H4 (cell line): ENCODE measurements at regions not wholly inside any gene's neighbourhood (a gene's known extent, or its start where the extent isn't known, plus 50 kb on each side); places are given as distances from the start of the nearest gene placed in this dataset.

Experiments
- DNase-seq: peaks from one replicate; pipeline ENCODE4 v3.0.0-alpha.2; 2015; ENCODE audit warnings: low spot score

GRCh38 chr2:129763190-129763846, 216.1 kb upstream of the RAB6C start:
- DNase-seq = no peak

GRCh38 chr2:129763966-129764365, 215.5 kb upstream of the RAB6C start:
- no peak for DNase-seq

GRCh38 chr2:129764376-129765325, 214.8 kb upstream of the RAB6C start:
- DNase-seq = no peak

GRCh38 chr2:129765326-129765677, 214.2 kb upstream of the RAB6C start:
- DNase-seq = no peak

- DNase-seq = no peak
Measured at GRCh38 chr2:129765678-129766351, 213.7 kb upstream of the RAB6C start.

GRCh38 chr2:129766374-129766993, 213.0 kb upstream of the RAB6C start:
- no peak for DNase-seq

- no peak for DNase-seq
Measured at GRCh38 chr2:129767346-129768035, 212.0 kb upstream of the RAB6C start.

- no peak for DNase-seq
Measured at GRCh38 chr2:129768036-129768386, 211.5 kb upstream of the RAB6C start.

- DNase-seq = no peak
Measured at GRCh38 chr2:129768485-129769184, 210.8 kb upstream of the RAB6C start.

- no peak for DNase-seq
Measured at GRCh38 chr2:129769185-129769991, 210.1 kb upstream of the RAB6C start.

- DNase-seq = no peak
Measured at GRCh38 chr2:129771418-129772189, 207.9 kb upstream of the RAB6C start.

GRCh38 chr2:129772190-129772579, 207.3 kb upstream of the RAB6C start:
- DNase-seq = no peak

GRCh38 chr2:129775952-129776653, 203.4 kb upstream of the RAB6C start:
- no peak for DNase-seq

- DNase-seq = no peak
Measured at GRCh38 chr2:129777146-129777545, 202.3 kb upstream of the RAB6C start.

GRCh38 chr2:129777762-129778583, 201.5 kb upstream of the RAB6C start:
- DNase-seq = no peak

GRCh38 chr2:129778584-129778877, 200.9 kb upstream of the RAB6C start:
- DNase-seq = no peak

- DNase-seq = no peak
Measured at GRCh38 chr2:129779783-129780182, 199.7 kb upstream of the RAB6C start.
